H1 (cell line): ENCODE measurements at regions not wholly inside any gene's neighbourhood (a gene's known extent, or its start where the extent isn't known, plus 50 kb on each side); places are given as distances from the start of the nearest gene placed in this dataset.

Experiments
- CTCF ChIA-PET: fragments of 300-600 bp; sonication (Branson Sonifier 250); formaldehyde crosslinking; loops from one replicate; lab custom pipeline; 2021; ENCODE audit not compliant: partially characterized antibody; lab: Charles Lee
- POLR2A ChIA-PET: fragments of 300-600 bp; sonication (Branson Sonifier 250); formaldehyde crosslinking; loops from one replicate; lab custom pipeline; 2021; ENCODE audit warnings: inconsistent platforms; ENCODE audit not compliant: partially characterized antibody; lab: Charles Lee
- DNase-seq, 2 experiments: peaks; one replicate each; pipeline versions ENCODE4 v3.0.0 to v3.0.0-alpha.2; 2010 to 2022; ENCODE audit warnings: low spot score in 2 of 2, low read depth in 1 of 2, mixed read lengths in 1 of 2
- FAIRE-seq: peaks from 2 replicates; lab custom pipeline; 2011; peaks lifted over from hg19 to GRCh38; lab: Jason Lieb, UNC
- H2AFZ ChIP-seq: 2 replicates; pipeline ENCODE4 v1.8.1; 2012; ENCODE audit warnings: low read length, inconsistent platforms
- H2AK5ac ChIP-seq: 2 replicates; pipeline ENCODE4 v1.6.1; 2013; ENCODE audit warnings: low read depth, low read length
- H2BK120ac ChIP-seq: replicated peaks from 2 replicates; pipeline ENCODE3; 2013; ENCODE audit warnings: low read depth, low read length, inconsistent platforms
- H2BK12ac ChIP-seq: 2 replicates; pipeline ENCODE4 v1.6.1; 2013; ENCODE audit warnings: low read depth, low read length
- H2BK15ac ChIP-seq: 2 replicates; pipeline ENCODE4 v1.6.1; 2013; ENCODE audit warnings: low read length
- H2BK20ac ChIP-seq: 2 replicates; pipeline ENCODE4 v1.6.1; 2013; ENCODE audit warnings: low read length
- H2BK5ac ChIP-seq: 2 replicates; pipeline ENCODE4 v1.6.1; 2013; ENCODE audit warnings: low read depth, low read length
- H3K14ac ChIP-seq: 2 replicates; pipeline ENCODE4 v1.6.1; 2013; ENCODE audit warnings: inconsistent platforms; ENCODE audit not compliant: insufficient read length
- H3K18ac ChIP-seq: 2 replicates; pipeline ENCODE4 v1.6.1; 2013; ENCODE audit warnings: low read length; ENCODE audit errors: extremely low read depth
- H3K23ac ChIP-seq: 2 replicates; pipeline ENCODE4 v1.6.1; 2013; ENCODE audit warnings: inconsistent platforms; ENCODE audit not compliant: insufficient read length
- H3K23me2 ChIP-seq: 2 replicates; pipeline ENCODE4 v1.6.1; 2013; ENCODE audit warnings: low read depth, low read length
- H3K27ac ChIP-seq: 2 replicates; pipeline ENCODE4 v1.6.1; 2011; ENCODE audit warnings: low read depth, low read length, inconsistent platforms
- H3K27me3 ChIP-seq, 4 experiments: replicated peaks in 1 of 4; 1 replicate in 1 of 4; 2 replicates in 3 of 4; pipeline versions ENCODE4 v1.6.1 to v1.8.1; 2011 to 2013; ENCODE audit warnings: low read length in 3 of 4, mild to moderate bottlenecking in 3 of 4, inconsistent platforms in 2 of 4, mixed read lengths in 2 of 4, moderate library complexity in 1 of 4; ENCODE audit not compliant: control insufficient read depth in 3 of 4, insufficient read depth in 3 of 4; ENCODE audit errors: extremely low read depth in 1 of 4
- H3K36me3 ChIP-seq, 4 experiments: 2 replicates each; pipeline versions ENCODE4 v1.6.1 to v1.8.1; 2011 to 2013; ENCODE audit warnings: mild to moderate bottlenecking in 4 of 4, low read length in 3 of 4, moderate library complexity in 2 of 4, control low read depth in 1 of 4, inconsistent platforms in 1 of 4; ENCODE audit not compliant: insufficient read depth in 4 of 4, control insufficient read depth in 2 of 4
- H3K4ac ChIP-seq: replicated peaks from 2 replicates; pipeline ENCODE3; 2013; ENCODE audit warnings: low read length, low read depth, mixed read lengths, inconsistent platforms; ENCODE audit not compliant: insufficient read length
- H3K4me1 ChIP-seq, 4 experiments: replicated peaks in 1 of 4; 1 replicate in 1 of 4; 2 replicates in 3 of 4; pipeline versions ENCODE4 v1.6.1 to v1.8.1; 2011 to 2013; ENCODE audit warnings: low read length in 3 of 4, inconsistent platforms in 2 of 4, mixed read lengths in 1 of 4; ENCODE audit not compliant: insufficient read depth in 4 of 4, control insufficient read depth in 3 of 4
- H3K4me2 ChIP-seq, 2 experiments: 2 replicates each; pipeline versions ENCODE4 v1.6.1 to v1.8.1; 2011 to 2013; ENCODE audit warnings: low read depth in 2 of 2, low read length in 2 of 2, control low read depth in 1 of 2, inconsistent platforms in 1 of 2, mild to moderate bottlenecking in 1 of 2; ENCODE audit not compliant: insufficient read depth in 1 of 2
- H3K4me3 ChIP-seq, 4 experiments: fragments of 200-600, 300-600 bp in 1 of 4; sonication (generic), shearing (Covaris generic), sonication (Bioruptor Twin) in 1 of 4; 2 replicates each; pipeline versions ENCODE4 v1.5.1 to v1.8.1; 2011 to 2016; ENCODE audit warnings: low read length in 4 of 4, low read depth in 3 of 4, control low read depth in 2 of 4, inconsistent platforms in 2 of 4, mild to moderate bottlenecking in 2 of 4, mixed read lengths in 1 of 4, moderate library complexity in 1 of 4; ENCODE audit not compliant: insufficient read depth in 2 of 4; ENCODE audit errors: extremely low read depth in 1 of 4
- H3K56ac ChIP-seq: replicated peaks from 2 replicates; pipeline ENCODE3; 2013; ENCODE audit warnings: low read depth, mild to moderate bottlenecking, mixed read lengths, low read length, inconsistent platforms; ENCODE audit not compliant: insufficient read length
- H3K79me1 ChIP-seq: 2 replicates; pipeline ENCODE4 v1.6.1; 2013; ENCODE audit warnings: low read depth, low read length, control low read depth
- H3K79me2 ChIP-seq, 2 experiments: 2 replicates each; pipeline versions ENCODE4 v1.6.1 to v1.8.1; 2012 to 2013; ENCODE audit warnings: low read length in 2 of 2, mild to moderate bottlenecking in 2 of 2, inconsistent platforms in 1 of 2; ENCODE audit not compliant: insufficient read depth in 2 of 2, control insufficient read depth in 1 of 2
- H3K9ac ChIP-seq, 4 experiments: replicated peaks in 1 of 4; 1 replicate in 1 of 4; 2 replicates in 3 of 4; pipeline versions ENCODE4 v1.6.1 to v1.8.1; 2011 to 2013; ENCODE audit warnings: low read depth in 3 of 4, low read length in 3 of 4, control low read depth in 2 of 4, mild to moderate bottlenecking in 2 of 4, moderate library complexity in 2 of 4, inconsistent platforms in 1 of 4; ENCODE audit errors: extremely low read depth in 1 of 4
- H3K9me3 ChIP-seq, 2 experiments: 2 replicates each; pipeline versions ENCODE4 v1.6.1 to v1.8.1; 2012 to 2013; ENCODE audit warnings: mild to moderate bottlenecking in 2 of 2, moderate library complexity in 2 of 2, control low read depth in 1 of 2, inconsistent platforms in 1 of 2, low read depth in 1 of 2, low read length in 1 of 2, mixed read lengths in 1 of 2; ENCODE audit not compliant: insufficient read depth in 2 of 2
- H4K20me1 ChIP-seq, 2 experiments: replicated peaks in 1 of 2; 2 replicates each; pipeline versions ENCODE3 to v1.8.1; 2011 to 2013; ENCODE audit warnings: inconsistent platforms in 2 of 2, low read length in 2 of 2, mild to moderate bottlenecking in 1 of 2; ENCODE audit not compliant: insufficient read depth in 2 of 2, control insufficient read depth in 1 of 2
- H4K5ac ChIP-seq: 2 replicates; pipeline ENCODE4 v1.6.1; 2013; ENCODE audit warnings: low read length, low read depth, mixed read lengths, inconsistent platforms; ENCODE audit not compliant: insufficient read length
- H4K8ac ChIP-seq: 2 replicates; pipeline ENCODE4 v1.8.0; 2013; ENCODE audit warnings: mild to moderate bottlenecking, moderate library complexity, low read length, inconsistent platforms; ENCODE audit not compliant: insufficient read depth; ENCODE audit errors: extremely low read depth
- H4K91ac ChIP-seq: replicated peaks from 2 replicates; pipeline ENCODE3; 2013; ENCODE audit warnings: low read length, mixed read lengths, inconsistent platforms; ENCODE audit not compliant: insufficient read length
- CHD2 ChIP-seq: IDR thresholded peaks from 2 replicates; pipeline ENCODE4 v1.6.1; 2012; ENCODE audit warnings: low read length, improper control_type of control experiment
- HDAC6 ChIP-seq: IDR thresholded peaks from one replicate; pipeline ENCODE4 v1.7.1; 2012; ENCODE audit warnings: low read depth, mild to moderate bottlenecking, inconsistent platforms, low read length, moderate library complexity
- JUN ChIP-seq: IDR thresholded peaks from 2 replicates; pipeline ENCODE4 v1.6.1; 2011; ENCODE audit warnings: low read depth, mild to moderate bottlenecking, improper control_type of control experiment, low read length
- RBBP5 ChIP-seq: IDR thresholded peaks from 2 replicates; pipeline ENCODE4 v1.7.1; 2012; ENCODE audit warnings: low read depth, mild to moderate bottlenecking, inconsistent platforms, low read length, moderate library complexity, borderline replicate concordance
- SP4 ChIP-seq: IDR thresholded peaks from 2 replicates; pipeline ENCODE4 v1.6.1; 2012; ENCODE audit warnings: low read length, inconsistent platforms
- SUZ12 ChIP-seq: fragments of 200-600 bp; sonication (generic); IDR thresholded peaks from 2 replicates; pipeline ENCODE4 v1.6.1; 2012; ENCODE audit warnings: mild to moderate bottlenecking, inconsistent platforms, low read length, moderate library complexity, mixed read lengths
- ZNF274 ChIP-seq: IDR thresholded peaks from 2 replicates; pipeline ENCODE4 v1.7.0; 2012; ENCODE audit warnings: low read length, borderline replicate concordance; ENCODE audit errors: extremely low read depth
- WGBS, 2 experiments: shearing (Covaris generic) in 1 of 2; methylation state at CpG; one replicate each; pipeline versions ENCODE4 v1.1.6 to v1.1.7; 2013 to 2015; ENCODE audit warnings: low lambda C conversion rate in 2 of 2, mixed read lengths in 2 of 2, inconsistent platforms in 1 of 2, low coverage in 1 of 2, missing lambda C conversion rate in 1 of 2; ENCODE audit not compliant: insufficient replicate concordance in 2 of 2, insufficient coverage in 1 of 2, insufficient read length in 1 of 2; ENCODE audit errors: extremely low coverage in 1 of 2, missing lambda C conversion rate in 1 of 2; 5-methylcytosine and 5-hydroxymethylcytosine counted together

- Histone ChIP-seq H4K5ac (no peak overlapping the region), H2BK15ac (no peak overlapping the region), H3K27me3 (no peaks in the 10 kb centered on the region), H3K18ac (no peak overlapping the region), H3K23me2 (no peaks in the 10 kb centered on the region; the same call in 1 of the 2 replicates), H2AFZ (peak overlapping the region; percentile 29; the same call in 1 of the 2 replicates), H3K27ac (no peak overlapping the region), H2BK12ac (no peak overlapping the region), H3K9ac (no peak overlapping the region), H3K79me2 (no peaks in the 10 kb centered on the region), H2BK120ac (no peak overlapping the region), H3K36me3 (no peaks in the 10 kb centered on the region), H3K23ac (no peak overlapping the region), H2AK5ac (no peak overlapping the region), H2BK20ac (no peak overlapping the region), H4K20me1 (no peaks in the 10 kb centered on the region), H2BK5ac (no peak overlapping the region), H4K8ac (no peak overlapping the region; the same call in 1 of the 2 replicates), H3K56ac (no peak overlapping the region), H3K4me3 (no peak overlapping the region), H3K14ac (no peak overlapping the region), H3K79me1 (no peaks in the 10 kb centered on the region), H3K4me1 (no peaks in the 10 kb centered on the region), H4K91ac (no peak overlapping the region), H3K9me3 (no peaks in the 10 kb centered on the region), H3K4me2 (no peak overlapping the region), H3K4ac (no peak overlapping the region)
- 91% methylated on average over 5 of the region's 5 CpGs; no CpG with 5 or more reads in 1 of the 2 experiments for WGBS, 2 experiments
- POLR2A ChIA-PET = no interaction called here
- FAIRE-seq (no peak), DNase-seq (no peak)
- CTCF ChIA-PET = interaction anchor here (1.5 kb wide), 1 partner anchor 210 kb away, joined by 3 read pairs; no protein-coding TSS in a partner anchor
- TF ChIP-seq CHD2 (no peak), RBBP5 (no peak), JUN (no peak), SP4 (no peak), ZNF274 (no peak), SUZ12 (no peak), HDAC6 (no peak)
These were observed 116.1 kb upstream of the PARD3 start for GRCh38 chr10:34931216-34931615.
